HG02798 (cell line): ENCODE measurements at regions not wholly inside any gene's neighbourhood (a gene's known extent, or its start where the extent isn't known, plus 50 kb on each side); places are given as distances from the start of the nearest gene placed in this dataset.
"Not testable (repeated sequence)": the region's sequence is repeated elsewhere in the genome, so short reads cannot be mapped to it uniquely, and the experiment has no call there.

Source experiments
- ATAC-seq: cut with Tn5 transposase; IDR thresholded peaks from one replicate; pipeline ENCODE4 v1.9.1; 2021; ENCODE audit warnings: mild to moderate bottlenecking; ENCODE audit not compliant: unreplicated experiment, poor library complexity

GRCh38 chr1:146305442-146305841, 76.6 kb upstream of the NOTCH2NLA start:
- not testable (repeated sequence) for ATAC-seq

GRCh38 chr1:146298575-146298897, 69.7 kb upstream of the NOTCH2NLA start:
- ATAC-seq: peak; percentile 95

GRCh38 chr1:146297781-146298574, 69.2 kb upstream of the NOTCH2NLA start:
- ATAC-seq: peak; percentile 42

- ATAC-seq: peak; percentile 63
Observed at GRCh38 chr1:146292940-146293936, 64.4 kb upstream of the NOTCH2NLA start.

GRCh38 chr1:146292424-146292823, 63.6 kb upstream of the NOTCH2NLA start:
- ATAC-seq: not testable (repeated sequence)

- not testable (repeated sequence) for ATAC-seq
Observed at GRCh38 chr1:146287881-146288280, 59.1 kb upstream of the NOTCH2NLA start.

GRCh38 chr1:146284760-146285159, 55.9 kb upstream of the NOTCH2NLA start:
- ATAC-seq: peak; percentile 62

- peak; percentile 36 for ATAC-seq
Observed at GRCh38 chr1:146283527-146283880, 54.7 kb upstream of the NOTCH2NLA start.

GRCh38 chr1:146282807-146283526, 54.1 kb upstream of the NOTCH2NLA start:
- ATAC-seq: peak; percentile 76

GRCh38 chr1:146281522-146281921, 52.7 kb upstream of the NOTCH2NLA start:
- ATAC-seq: not testable (repeated sequence)

GRCh38 chr1:146278758-146279157, 49.9 kb upstream of the NOTCH2NLA start:
- ATAC-seq: not testable (repeated sequence)
